RWPE1 (cell line): ENCODE measurements at regions not wholly inside any gene's neighbourhood (a gene's known extent, or its start where the extent isn't known, plus 50 kb on each side); places are given as distances from the start of the nearest gene placed in this dataset.

ENCODE experiments used
- CTCF ChIA-PET: fragments of 350-600 bp; sonication (Branson Sonifier 250); formaldehyde crosslinking; extraction: SDS; loops from one replicate; lab custom pipeline; 2021; lab: Yijun Ruan, JAX
- POLR2A ChIA-PET: fragments of 400-600 bp; formaldehyde crosslinking; extraction: SDS; loops from one replicate; lab custom pipeline; 2020; ENCODE audit warnings: antibody characterized with exemption; ENCODE audit not compliant: low non-redundant PET; lab: Yijun Ruan, JAX
- DNase-seq: peaks from one replicate; pipeline ENCODE4 v3.0.0; 2012; ENCODE audit warnings: low spot score
- H3K27ac ChIP-seq: fragments of 450-650 bp; 2 replicates; pipeline ENCODE4 v1.5.1; 2017
- CTCF ChIP-seq: fragments of 450-650 bp; conservative IDR thresholded peaks from 2 replicates; pipeline ENCODE4 v1.5.1; 2017; ENCODE audit warnings: low read depth, mild to moderate bottlenecking

- DNase-seq = no peak
- POLR2A ChIA-PET = no interaction called here
- no peak overlapping the region for H3K27ac ChIP-seq
- no peak for TF ChIP-seq CTCF
- CTCF ChIA-PET = no interaction called here
These were observed 216.2 kb downstream of the LRRN1 start for GRCh38 chr3:4015426-4015825.

GRCh38 chr3:4019501-4019900, 220.3 kb downstream of the LRRN1 start:
- CTCF ChIA-PET = no interaction called here
- POLR2A ChIA-PET = no interaction called here
- no peak for TF ChIP-seq CTCF
- no peak for DNase-seq
- H3K27ac ChIP-seq = no peak overlapping the region

GRCh38 chr3:4021162-4021561, 221.9 kb downstream of the LRRN1 start:
- no peak for DNase-seq
- no peak for TF ChIP-seq CTCF
- CTCF ChIA-PET = no interaction called here
- no peak overlapping the region for H3K27ac ChIP-seq
- POLR2A ChIA-PET = no interaction called here

- no peak for DNase-seq
- no peak for TF ChIP-seq CTCF
- POLR2A ChIA-PET = no interaction called here
- no peak overlapping the region for H3K27ac ChIP-seq
- CTCF ChIA-PET = no interaction called here
These were observed 229.9 kb downstream of the LRRN1 start for GRCh38 chr3:4029135-4029534.

- DNase-seq = no peak
- no peak for TF ChIP-seq CTCF
- CTCF ChIA-PET = interaction anchor here (0.6 kb wide), 1 partner anchor 766 kb away, joined by 3 read pairs; no protein-coding TSS in a partner anchor
- POLR2A ChIA-PET = no interaction called here
- no peak overlapping the region for H3K27ac ChIP-seq
These were observed 231.4 kb downstream of the LRRN1 start for GRCh38 chr3:4030624-4031023.

GRCh38 chr3:4033296-4033695, 234.1 kb downstream of the LRRN1 start:
- no peak for DNase-seq
- ChIA-PET CTCF (no interaction called here), POLR2A (no interaction called here)
- H3K27ac ChIP-seq = no peak overlapping the region
- TF ChIP-seq CTCF = no peak

GRCh38 chr3:4036046-4036445, 236.8 kb downstream of the LRRN1 start:
- ChIA-PET CTCF (no interaction called here), POLR2A (no interaction called here)
- no peak for TF ChIP-seq CTCF
- no peak overlapping the region for H3K27ac ChIP-seq
- no peak for DNase-seq
